ENCODE measurements at regions not wholly inside any gene's neighbourhood (a gene's known extent, or its start where the extent isn't known, plus 50 kb on each side); places are given as distances from the start of the nearest gene placed in this dataset.

GRCh38 chr14:41154143-41154807 lies 452.4 kb upstream of the LRFN5 start:
- DNase-seq (ENCODE audit: extremely low read depth in 1 of 11, low read depth in 9 of 11, low spot score in 4 of 11) = no peak

- DNase-seq (ENCODE audit: extremely low read depth in 1 of 11, low read depth in 9 of 11, low spot score in 4 of 11) = no peak
Observed at GRCh38 chr14:41146391-41146790, 460.3 kb upstream of the LRFN5 start.

GRCh38 chr14:41144370-41144769 lies 462.3 kb upstream of the LRFN5 start:
- DNase-seq (ENCODE audit: extremely low read depth in 1 of 11, low read depth in 9 of 11, low spot score in 4 of 11) = no peak

GRCh38 chr14:41137741-41138140 lies 468.9 kb upstream of the LRFN5 start:
- no peak for DNase-seq (ENCODE audit: extremely low read depth in 1 of 11, low read depth in 9 of 11, low spot score in 4 of 11)

DNA sequence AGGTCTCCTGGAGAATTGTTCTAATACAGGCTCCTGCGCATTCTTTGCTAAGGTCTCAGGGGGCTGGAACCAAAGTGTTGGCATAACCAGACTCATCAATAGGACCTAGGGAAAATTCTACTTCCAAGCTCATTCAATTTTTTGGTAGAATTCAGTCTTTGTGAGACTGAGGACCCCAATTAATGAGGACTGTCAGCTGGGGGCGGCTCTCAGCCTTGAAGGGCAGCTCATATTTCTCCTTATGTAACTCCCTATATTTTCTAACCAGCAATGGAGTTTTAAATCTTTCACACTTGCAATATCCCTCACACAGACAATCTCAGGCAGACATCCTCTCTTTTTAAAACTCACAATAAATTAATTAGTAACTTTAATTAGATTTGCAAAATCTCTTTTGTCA lies 476.4 kb upstream of the LRFN5 start:
- no peak for DNase-seq (ENCODE audit: extremely low read depth in 1 of 11, low read depth in 9 of 11, low spot score in 4 of 11)

DNA sequence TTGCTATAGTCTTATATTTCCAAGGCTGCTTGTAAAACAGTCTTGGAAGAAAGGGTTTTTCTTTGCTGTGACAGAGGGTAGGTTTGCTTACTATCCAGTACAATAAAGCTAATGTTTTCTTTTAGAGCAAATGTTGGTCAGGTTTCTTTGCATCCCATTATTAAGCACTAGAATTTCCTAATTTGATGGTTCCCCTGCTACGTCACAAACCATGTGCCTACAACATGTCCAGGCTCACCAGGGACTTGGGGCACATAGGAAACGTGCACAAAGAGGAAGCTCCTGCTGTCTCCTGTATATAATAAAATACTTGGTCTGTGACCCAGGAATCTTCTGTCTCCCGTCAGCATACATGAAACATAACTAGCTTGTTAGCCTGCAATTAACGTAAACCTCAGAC lies 486.3 kb upstream of the LRFN5 start:
- DNase-seq (ENCODE audit: extremely low read depth in 1 of 11, low read depth in 9 of 11, low spot score in 4 of 11) = no peak

DNA sequence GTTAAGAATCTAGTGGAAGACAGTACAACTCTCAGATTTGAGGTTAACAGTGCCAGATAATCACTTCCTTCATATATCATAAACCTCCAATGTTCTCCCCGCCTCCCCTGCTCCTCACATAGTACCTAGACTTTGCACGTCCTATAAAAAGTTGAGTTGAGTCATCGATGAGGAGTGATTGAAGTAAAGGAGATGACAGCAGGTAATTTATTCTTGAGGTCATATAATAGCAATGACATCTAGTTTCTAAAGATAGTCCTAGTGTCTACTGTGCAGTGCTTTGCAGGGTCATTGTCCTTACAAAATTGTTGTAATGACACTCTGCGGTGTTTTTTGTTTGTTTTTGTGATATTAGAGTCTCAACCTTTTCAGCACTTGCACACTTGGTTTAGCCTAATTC lies 510.5 kb upstream of the LRFN5 start:
- DNase-seq (ENCODE audit: extremely low read depth in 1 of 11, low read depth in 9 of 11, low spot score in 4 of 11) = no peak

DNA sequence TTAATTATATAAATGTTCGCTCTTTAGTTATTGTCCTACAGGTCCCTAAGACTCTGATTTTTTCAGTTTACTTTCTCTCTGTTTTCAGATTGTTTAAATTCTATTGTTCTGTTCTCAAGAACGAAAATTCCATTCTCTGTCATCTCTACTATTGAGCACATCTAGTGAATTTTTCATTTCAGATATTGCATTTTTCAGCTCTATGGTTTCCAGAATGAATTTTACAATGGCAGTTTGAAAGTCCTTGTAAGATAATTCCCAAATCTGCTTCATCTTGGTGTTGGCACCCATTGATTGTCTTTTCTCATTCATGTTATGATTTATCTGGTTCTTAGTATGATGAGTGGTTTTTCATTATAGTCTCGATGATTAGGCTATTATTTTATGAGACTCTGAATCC lies 519.6 kb upstream of the LRFN5 start:
- no peak for DNase-seq (ENCODE audit: extremely low read depth in 1 of 11, low read depth in 9 of 11, low spot score in 4 of 11)

DNA sequence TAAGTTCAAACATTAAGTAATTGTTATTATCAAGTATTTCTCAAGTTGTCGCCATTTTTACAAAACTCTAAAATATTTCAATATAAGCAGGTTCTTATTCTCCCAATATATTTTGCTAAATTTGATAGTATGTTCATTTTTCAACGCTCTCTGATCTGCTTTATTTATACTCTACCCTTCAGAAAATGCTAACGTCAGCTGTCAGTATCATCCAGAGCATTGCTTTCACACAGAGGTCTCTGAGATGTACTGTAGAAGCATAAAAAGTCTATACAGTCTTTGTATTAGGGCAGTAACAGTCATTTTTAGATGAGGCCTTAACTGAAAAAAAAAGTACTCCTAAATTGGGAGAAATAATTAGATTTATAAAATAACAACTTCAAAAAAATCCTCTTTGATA lies 533.1 kb upstream of the LRFN5 start:
- no peak for DNase-seq (ENCODE audit: extremely low read depth in 1 of 11, low read depth in 9 of 11, low spot score in 4 of 11)

- no peak for DNase-seq (ENCODE audit: extremely low read depth in 1 of 11, low read depth in 9 of 11, low spot score in 4 of 11)
Observed at GRCh38 chr14:41072776-41073175, 533.9 kb upstream of the LRFN5 start.

DNA sequence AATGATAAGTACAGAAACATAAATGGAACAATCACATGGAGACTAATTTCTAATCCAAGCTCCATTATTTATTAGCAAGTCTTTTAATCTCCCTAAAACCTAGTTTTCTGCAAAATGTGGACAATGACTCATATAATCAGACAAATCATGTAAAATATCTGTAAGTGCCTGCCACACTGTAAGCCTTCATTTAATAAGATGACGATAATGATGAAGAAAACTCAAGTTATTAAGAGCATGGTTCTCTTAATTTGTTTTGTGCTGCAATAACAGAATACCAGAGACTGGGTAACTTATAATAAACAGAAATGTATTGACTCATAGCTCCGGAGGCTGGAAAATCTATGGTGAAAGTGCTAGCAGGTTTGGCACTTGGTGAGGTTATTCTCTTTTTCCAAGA lies 535.3 kb upstream of the LRFN5 start:
- no peak for DNase-seq (ENCODE audit: extremely low read depth in 1 of 11, low read depth in 9 of 11, low spot score in 4 of 11)

DNA sequence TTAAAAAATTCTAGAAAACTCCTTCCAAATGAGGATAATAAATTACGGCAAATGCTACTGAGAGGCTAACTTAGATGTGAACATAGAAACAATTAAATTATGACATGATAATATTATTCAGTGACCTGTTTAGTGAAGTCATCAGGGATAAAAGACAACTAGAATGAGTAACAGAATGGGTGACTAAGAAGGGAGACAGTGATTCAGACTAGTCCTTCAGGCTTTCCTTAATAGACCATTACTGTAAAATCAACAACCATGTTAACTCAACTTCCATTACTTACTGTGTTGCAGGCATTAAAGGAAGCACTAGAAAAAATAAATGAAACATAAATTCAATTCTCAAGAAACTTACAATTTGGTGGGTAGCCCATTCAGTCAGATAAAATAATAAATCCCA lies 543.9 kb upstream of the LRFN5 start:
- peak in 3 of 11 donors; percentile 1 to 5 (median 1) for DNase-seq (ENCODE audit: extremely low read depth in 1 of 11, low read depth in 9 of 11, low spot score in 4 of 11)

DNA sequence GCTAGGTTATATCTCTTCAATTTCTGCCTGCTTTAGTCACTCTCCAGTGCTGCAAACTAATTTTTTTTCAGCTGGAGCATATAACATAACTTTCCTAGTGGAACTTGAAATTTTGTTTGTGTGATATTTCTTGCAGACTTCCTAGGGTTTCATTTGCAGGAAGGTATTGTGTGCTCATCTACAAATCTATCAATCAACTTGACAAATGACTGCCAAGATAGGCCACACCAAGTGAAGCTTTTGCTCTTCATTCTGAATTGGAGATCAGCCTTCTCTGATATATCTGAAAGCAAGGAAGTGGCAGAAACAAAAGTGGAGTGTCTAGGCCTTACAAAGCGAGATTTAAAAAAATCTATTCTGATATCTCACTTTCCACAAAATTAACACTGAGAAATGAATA lies 551.1 kb upstream of the LRFN5 start:
- DNase-seq (ENCODE audit: extremely low read depth in 1 of 11, low read depth in 9 of 11, low spot score in 4 of 11) = no peak

DNA sequence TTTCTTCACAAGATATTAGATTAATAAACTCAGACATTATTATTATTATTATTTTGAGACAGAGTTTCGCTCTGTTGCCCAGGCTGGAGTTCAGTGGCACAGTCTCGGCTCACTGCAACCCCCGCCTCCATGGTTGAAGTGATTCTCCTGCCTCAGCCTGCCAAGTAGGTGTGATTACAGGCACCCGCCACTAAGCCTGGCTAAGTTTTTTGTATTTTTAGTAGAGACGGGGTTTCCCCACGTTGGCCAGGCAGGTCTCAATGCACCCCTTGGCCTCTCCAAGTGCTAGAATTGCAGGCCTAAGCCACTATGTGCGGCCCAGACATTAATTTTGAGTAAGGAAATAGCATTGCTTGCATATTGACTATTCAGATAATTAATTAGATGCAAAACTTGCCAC lies 554.9 kb upstream of the LRFN5 start:
- no peak for DNase-seq (ENCODE audit: extremely low read depth in 1 of 11, low read depth in 9 of 11, low spot score in 4 of 11)

DNA sequence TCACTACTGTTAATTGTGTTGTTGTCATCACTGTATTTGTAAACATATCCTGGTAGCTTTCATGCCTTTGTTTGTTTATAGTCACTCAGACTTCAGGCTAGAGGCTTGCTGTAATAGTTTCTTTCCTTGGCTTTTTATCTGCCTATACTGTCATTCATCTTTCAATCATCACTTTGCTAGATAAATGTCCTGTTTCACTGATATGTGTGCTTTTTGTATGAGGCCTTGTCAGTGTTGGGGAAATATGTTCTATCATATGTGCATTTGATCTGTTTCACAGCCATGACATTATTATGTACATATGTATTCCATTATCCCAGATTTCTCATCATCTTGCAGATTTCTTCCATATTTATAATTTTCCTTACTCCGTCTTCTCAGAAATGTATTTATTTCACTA lies 558.9 kb upstream of the LRFN5 start:
- DNase-seq (ENCODE audit: extremely low read depth in 1 of 11, low read depth in 9 of 11, low spot score in 4 of 11) = no peak

DNA sequence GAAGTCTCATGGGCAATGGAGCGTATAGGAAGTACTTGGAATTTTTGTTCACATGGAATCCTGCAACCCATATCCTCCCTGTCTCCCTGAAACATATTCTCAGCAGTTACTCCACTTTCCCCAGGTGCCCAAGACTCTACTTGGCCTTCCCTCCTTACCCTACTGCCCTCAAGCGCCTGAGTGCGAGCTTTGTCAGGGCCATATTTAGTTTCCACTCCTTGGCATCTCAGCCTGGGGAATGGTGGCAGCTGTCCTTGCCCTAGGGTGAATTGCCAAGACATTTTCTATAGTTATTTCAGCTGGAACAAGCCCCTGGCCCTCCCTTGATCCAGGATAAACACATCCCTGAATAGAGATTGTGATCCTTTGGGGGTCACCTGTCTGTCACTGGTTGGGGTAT lies 569.3 kb upstream of the LRFN5 start:
- no peak for DNase-seq (ENCODE audit: extremely low read depth in 1 of 11, low read depth in 9 of 11, low spot score in 4 of 11)

DNA sequence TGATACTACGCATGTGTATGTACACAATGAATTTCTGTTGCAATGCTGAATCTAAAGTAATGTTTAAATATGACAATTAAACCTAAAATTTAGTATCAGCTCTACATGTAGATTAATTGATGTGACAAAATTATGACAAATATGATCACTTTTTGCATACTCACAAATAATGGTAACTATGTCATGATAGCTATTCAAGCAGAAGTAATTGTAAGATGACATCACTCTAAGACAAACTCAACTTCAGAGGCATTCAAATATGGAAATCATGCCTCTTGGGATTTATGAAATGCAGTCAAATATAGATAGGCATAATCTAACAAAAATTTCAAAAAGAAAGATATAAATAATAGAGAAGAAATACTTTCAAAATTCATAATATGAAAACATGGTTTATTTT lies 571.7 kb upstream of the LRFN5 start:
- DNase-seq (ENCODE audit: extremely low read depth in 1 of 11, low read depth in 9 of 11, low spot score in 4 of 11) = no peak

- DNase-seq (ENCODE audit: extremely low read depth in 1 of 11, low read depth in 9 of 11, low spot score in 4 of 11) = no peak
Observed at GRCh38 chr14:41022932-41023331, 583.7 kb upstream of the LRFN5 start.

GRCh38 chr14:41016213-41016612 lies 590.5 kb upstream of the LRFN5 start:
- no peak for DNase-seq (ENCODE audit: extremely low read depth in 1 of 11, low read depth in 9 of 11, low spot score in 4 of 11)

- DNase-seq (ENCODE audit: extremely low read depth in 1 of 11, low read depth in 9 of 11, low spot score in 4 of 11) = no peak
Observed at GRCh38 chr14:41000350-41000749, 606.3 kb upstream of the LRFN5 start.

- no peak for DNase-seq (ENCODE audit: extremely low read depth in 1 of 11, low read depth in 9 of 11, low spot score in 4 of 11)
Observed at GRCh38 chr14:40989260-40989659, 617.4 kb upstream of the LRFN5 start.

DNA sequence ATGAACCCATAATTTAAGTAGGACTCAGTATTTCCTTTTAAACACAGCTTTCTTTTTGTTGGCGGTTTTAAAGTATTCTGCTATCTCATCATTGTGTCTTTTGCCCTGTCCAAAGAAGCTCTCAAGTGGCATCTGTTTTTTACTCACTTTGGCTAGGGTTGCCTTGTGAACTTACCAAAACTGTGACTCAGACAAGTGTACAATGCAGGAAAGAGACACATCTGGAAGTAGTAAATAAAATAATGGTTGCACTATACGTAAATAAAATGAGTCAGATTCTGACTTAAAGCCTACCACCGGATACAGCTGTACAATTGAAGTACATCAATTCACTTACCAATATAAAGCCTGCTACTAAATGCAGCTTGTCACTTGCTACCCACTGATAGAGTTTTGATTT lies 619.2 kb upstream of the LRFN5 start:
- DNase-seq (ENCODE audit: extremely low read depth in 1 of 11, low read depth in 9 of 11, low spot score in 4 of 11) = no peak

All from renal cortex interstitium (tissue), 11 donors.